Activated T-cell treated with anti-CD3 and anti-CD28 coated beads, Interleukin-2, amount 50 U/mL, for 24 hours (primary cell): ENCODE measurements at regions not wholly inside any gene's neighbourhood (a gene's known extent, or its start where the extent isn't known, plus 50 kb on each side); places are given as distances from the start of the nearest gene placed in this dataset.
A peak's percentile ranks its signal among the peaks of the same experiment; 100 is the strongest.
"Not testable (repeated sequence)": the region's sequence is repeated elsewhere in the genome, so short reads cannot be mapped to it uniquely, and the experiment has no call there.

Source experiments
- DNase-seq: peaks from one replicate; pipeline ENCODE4 v3.0.0-alpha.2; 2020
- H3K27ac Mint-ChIP-seq: 2 replicates; pipeline ENCODE4 v1.8.0; 2020; ENCODE audit warnings: mild to moderate bottlenecking, mixed read lengths
- H3K27me3 Mint-ChIP-seq: 2 replicates; pipeline ENCODE4 v1.8.0; 2020; ENCODE audit warnings: mixed read lengths
- H3K36me3 Mint-ChIP-seq: 2 replicates; pipeline ENCODE4 v1.8.0; 2020; ENCODE audit warnings: low read depth, mixed read lengths
- H3K4me1 Mint-ChIP-seq: 2 replicates; pipeline ENCODE4 v1.8.0; 2020; ENCODE audit warnings: low read depth, mixed read lengths
- H3K4me3 Mint-ChIP-seq: 2 replicates; pipeline ENCODE4 v1.8.0; 2020; ENCODE audit warnings: mild to moderate bottlenecking, moderate library complexity, mixed read lengths
- H3K9me3 Mint-ChIP-seq: 2 replicates; pipeline ENCODE4 v1.8.0; 2020; ENCODE audit warnings: mixed read lengths

DNA sequence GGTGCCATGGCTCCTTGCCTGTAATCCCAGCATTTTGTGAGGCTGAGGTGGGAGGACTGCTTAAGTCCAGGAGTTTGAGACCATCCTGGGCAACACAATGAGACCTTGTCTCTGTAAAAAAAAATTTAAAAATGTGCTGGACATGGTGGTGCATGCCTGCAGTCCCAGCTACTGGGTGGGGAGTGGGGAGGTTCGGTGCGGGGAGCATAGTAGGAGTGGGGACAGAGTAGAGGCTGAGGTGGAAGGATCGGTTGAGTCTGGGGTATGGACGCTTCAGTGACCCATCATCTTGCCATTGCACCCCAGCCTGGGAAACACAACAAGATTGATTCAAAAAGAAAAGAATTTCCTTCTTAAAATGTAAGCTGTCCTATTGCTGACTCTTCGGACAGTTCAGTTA, 1490.0 kb upstream of the GBE1 start:
- H3K4me1 Mint-ChIP-seq, result no peaks in the 10 kb centered on the region
- no peak for DNase-seq
- H3K27me3 Mint-ChIP-seq, result no peaks in the 10 kb centered on the region
- peaks cover 14% of the 10 kb centered on the region for H3K9me3 Mint-ChIP-seq
- H3K4me3 Mint-ChIP-seq, result no peak overlapping the region
- no peak overlapping the region for H3K27ac Mint-ChIP-seq
- no peaks in the 10 kb centered on the region for H3K36me3 Mint-ChIP-seq

DNA sequence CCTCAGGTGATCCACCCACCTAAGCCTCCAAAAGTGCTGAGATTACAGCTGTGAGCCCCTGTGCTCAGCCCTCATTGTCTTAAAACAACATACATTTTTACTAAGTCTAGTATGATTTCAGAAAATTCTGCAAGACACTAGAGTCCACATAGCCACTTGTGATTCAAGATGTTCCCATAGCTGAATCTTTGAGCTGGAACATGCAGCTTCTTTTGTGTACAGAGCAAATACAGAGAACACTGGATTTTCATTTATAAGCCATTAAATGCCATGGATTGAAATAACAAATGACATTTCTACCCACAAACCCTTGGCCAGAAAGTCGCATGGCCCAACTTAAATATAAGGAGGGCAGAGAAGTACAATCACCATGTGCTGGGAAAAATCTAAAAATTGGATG, 1489.2 kb upstream of the GBE1 start:
- DNase-seq, result no peak
- H3K4me3 Mint-ChIP-seq, result no peak overlapping the region
- H3K27me3 Mint-ChIP-seq, result no peaks in the 10 kb centered on the region
- H3K36me3 Mint-ChIP-seq, result no peaks in the 10 kb centered on the region
- no peaks in the 10 kb centered on the region for H3K4me1 Mint-ChIP-seq
- H3K27ac Mint-ChIP-seq, result no peak overlapping the region
- peaks cover 13% of the 10 kb centered on the region for H3K9me3 Mint-ChIP-seq

DNA sequence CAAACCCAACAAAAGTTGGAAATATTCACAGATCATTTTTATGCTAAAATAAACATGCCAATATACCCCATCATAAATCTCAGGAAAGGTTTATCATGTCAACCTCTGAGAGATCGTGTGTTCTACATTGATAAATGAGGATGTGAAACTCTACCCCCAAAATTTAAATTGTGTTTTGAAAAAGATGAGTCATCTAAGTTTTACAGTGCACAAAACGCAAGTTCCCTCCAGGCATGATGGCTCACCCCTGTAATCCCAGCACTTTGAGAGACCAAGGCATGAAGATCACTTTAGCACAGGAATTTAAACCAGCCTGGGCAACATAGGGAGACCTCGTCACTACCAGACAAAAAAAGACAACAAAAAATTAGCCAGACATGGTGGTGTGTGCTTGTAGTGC, 1487.0 kb upstream of the GBE1 start:
- no peak for DNase-seq
- Mint-ChIP-seq H3K27me3 (no peaks in the 10 kb centered on the region), H3K27ac (no peak overlapping the region), H3K36me3 (no peaks in the 10 kb centered on the region), H3K9me3 (peaks cover 20% of the 10 kb centered on the region), H3K4me3 (no peak overlapping the region), H3K4me1 (no peaks in the 10 kb centered on the region)

DNA sequence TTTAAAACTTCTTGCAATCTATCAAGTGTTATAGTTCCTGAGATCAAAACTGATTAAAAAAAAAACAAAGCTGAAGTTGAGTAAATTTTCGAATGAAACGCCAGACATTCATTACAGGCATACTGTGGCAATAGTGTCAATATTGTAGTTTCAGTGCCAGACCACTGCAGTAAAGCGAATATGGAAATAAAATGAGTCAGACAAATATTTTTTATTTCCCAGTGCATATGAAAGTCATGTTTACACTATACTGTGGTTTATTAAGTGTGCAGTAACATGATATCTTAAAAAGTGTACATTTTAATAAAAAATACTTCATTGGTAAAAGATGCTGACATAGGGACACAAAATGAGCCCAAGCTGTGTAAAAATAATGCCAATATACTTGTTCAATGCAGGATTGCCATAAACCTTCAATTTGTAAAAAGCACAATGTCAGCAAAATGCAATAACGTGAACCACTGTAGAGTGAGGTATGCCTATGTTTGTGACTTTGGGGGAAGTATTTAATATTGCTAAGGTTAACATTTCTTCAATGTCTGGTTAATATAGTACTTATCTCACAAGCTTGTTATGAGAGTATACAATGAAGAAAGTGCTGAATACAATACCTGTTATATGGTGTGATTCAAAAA, 1473.9 kb upstream of the GBE1 start:
- H3K4me1 Mint-ChIP-seq, result no peaks in the 10 kb centered on the region
- H3K36me3 Mint-ChIP-seq, result no peaks in the 10 kb centered on the region
- no peaks in the 10 kb centered on the region for H3K27me3 Mint-ChIP-seq
- no peak for DNase-seq
- H3K4me3 Mint-ChIP-seq, result no peak overlapping the region
- H3K9me3 Mint-ChIP-seq, result peaks cover 3% of the 10 kb centered on the region
- H3K27ac Mint-ChIP-seq, result no peak overlapping the region

DNA sequence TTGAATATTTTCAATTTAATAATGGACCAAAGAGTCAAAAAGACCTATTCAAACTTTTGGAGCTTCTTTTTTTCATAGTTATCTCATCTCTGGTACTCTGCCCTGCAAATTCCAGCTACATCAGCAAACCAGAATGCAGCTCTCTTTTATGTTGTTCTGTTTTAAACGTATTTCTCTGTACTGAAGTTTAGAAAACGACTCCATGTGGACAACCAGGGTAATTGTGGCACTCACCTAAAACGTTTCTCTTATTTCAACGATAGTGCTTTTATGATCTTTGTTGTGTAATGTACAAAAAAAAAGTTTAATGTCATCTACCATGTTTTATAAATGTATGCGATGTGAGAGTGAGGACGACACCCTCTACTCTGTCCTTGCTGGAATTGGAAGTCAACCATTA, 1472.3 kb upstream of the GBE1 start:
- Mint-ChIP-seq H3K4me3 (no peak overlapping the region), H3K27me3 (no peaks in the 10 kb centered on the region), H3K9me3 (peaks cover 3% of the 10 kb centered on the region), H3K27ac (no peak overlapping the region), H3K4me1 (no peaks in the 10 kb centered on the region), H3K36me3 (no peaks in the 10 kb centered on the region)
- no peak for DNase-seq

DNA sequence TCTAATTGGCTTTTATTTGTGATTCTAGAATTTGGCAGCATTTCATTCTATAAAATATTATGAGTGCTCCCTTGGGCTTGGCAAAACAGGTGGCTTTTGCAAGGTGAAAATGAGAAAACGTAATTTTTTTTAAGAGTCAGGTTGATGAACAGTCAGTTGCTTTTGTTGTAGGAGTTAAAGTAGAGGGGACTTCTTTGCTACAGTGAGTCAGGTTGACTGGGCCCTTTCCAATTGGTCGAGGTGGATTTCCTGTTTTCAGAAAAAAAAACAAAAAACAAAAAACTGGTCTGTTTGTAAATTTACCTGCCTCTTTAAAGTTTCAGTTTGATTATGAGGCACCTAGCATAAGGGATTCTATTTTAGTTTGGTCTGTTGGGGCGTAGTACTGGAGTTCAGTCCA, 1469.4 kb upstream of the GBE1 start:
- no peak for DNase-seq
- no peaks in the 10 kb centered on the region for H3K36me3 Mint-ChIP-seq
- H3K27ac Mint-ChIP-seq, result no peak overlapping the region
- H3K27me3 Mint-ChIP-seq, result no peaks in the 10 kb centered on the region
- H3K4me1 Mint-ChIP-seq, result no peaks in the 10 kb centered on the region
- peaks cover under 1% of the 10 kb centered on the region for H3K9me3 Mint-ChIP-seq
- H3K4me3 Mint-ChIP-seq, result no peak overlapping the region

DNA sequence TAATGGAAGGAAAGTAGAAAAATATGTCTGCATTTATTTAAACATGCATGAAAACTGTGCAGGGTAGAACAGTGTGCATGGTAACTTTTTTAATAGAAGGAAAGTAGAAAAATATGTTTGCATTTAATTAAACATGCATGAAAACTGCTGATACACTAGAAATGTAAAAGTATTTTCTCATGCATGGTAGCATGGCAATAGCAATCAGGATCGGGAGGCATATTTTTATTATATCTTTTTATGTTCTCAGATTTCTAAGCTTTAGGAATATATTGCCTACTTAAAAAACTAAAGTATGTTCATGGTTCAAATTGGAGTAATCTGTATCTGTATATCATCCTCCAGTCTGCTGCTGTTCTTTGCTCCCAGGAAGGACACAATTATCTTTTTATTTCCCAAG, 1468.9 kb upstream of the GBE1 start:
- no peaks in the 10 kb centered on the region for H3K36me3 Mint-ChIP-seq
- H3K27me3 Mint-ChIP-seq, result no peaks in the 10 kb centered on the region
- no peak for DNase-seq
- no peak overlapping the region for H3K4me3 Mint-ChIP-seq
- H3K4me1 Mint-ChIP-seq, result no peaks in the 10 kb centered on the region
- no peaks in the 10 kb centered on the region for H3K9me3 Mint-ChIP-seq
- H3K27ac Mint-ChIP-seq, result no peak overlapping the region

DNA sequence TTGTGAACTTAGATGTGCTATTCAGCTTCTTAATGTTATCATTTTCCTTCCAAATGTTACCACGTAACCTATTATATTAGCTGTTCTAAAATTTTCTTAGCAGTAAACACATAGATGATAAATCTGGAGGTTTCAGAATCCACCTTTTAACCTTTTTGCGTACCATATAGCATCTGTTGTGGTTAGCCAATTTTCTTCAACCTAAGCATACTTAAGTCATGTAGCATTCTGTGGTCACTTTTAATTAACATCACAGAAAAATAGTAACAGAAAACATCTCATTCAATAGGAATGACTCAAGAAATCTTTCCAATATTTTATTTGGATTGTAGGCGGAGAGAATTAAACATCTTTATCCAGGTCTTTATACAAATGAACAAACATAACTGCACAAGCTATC, 1465.3 kb upstream of the GBE1 start:
- Mint-ChIP-seq H3K36me3 (no peaks in the 10 kb centered on the region), H3K27me3 (no peaks in the 10 kb centered on the region), H3K9me3 (no peaks in the 10 kb centered on the region), H3K4me1 (no peaks in the 10 kb centered on the region), H3K27ac (no peak overlapping the region), H3K4me3 (no peak overlapping the region)
- no peak for DNase-seq

DNA sequence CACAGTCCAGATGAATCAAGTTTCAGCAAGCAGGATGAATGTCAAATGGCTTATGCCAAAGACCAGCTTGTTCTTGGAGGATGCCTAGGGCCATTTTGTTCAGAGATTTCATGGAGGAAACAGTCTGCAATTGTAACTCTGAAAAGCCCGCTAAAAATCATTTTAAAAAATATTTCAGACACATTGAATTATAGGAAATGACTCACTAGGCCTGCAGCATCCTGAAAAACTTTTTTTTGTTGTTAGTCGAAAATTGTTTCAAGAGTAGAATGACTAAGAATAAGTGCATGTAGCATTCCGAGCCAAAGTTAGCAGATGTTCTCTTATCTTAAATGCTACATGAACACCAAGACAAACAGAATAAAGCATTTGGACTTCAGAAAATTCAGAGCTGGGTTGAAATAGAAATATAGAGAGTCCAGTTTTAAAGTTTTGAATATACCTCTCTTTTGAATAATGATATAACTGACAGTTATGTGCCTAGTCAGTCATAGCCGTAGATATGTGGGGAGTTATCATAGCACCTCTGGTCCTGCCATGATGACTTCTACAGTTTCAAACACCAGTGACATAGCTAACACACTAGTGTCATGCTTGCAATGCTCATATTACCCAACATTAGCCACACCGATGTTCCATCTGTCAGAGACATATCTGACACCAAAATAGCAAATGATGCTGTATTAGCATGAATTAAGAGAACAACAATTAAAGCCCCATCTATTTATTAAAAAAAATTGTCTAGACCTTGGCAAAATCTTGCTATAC, 1462.8 kb upstream of the GBE1 start:
- no peak for DNase-seq
- H3K4me3 Mint-ChIP-seq, result no peak overlapping the region
- H3K4me1 Mint-ChIP-seq, result no peaks in the 10 kb centered on the region
- H3K27ac Mint-ChIP-seq, result no peak overlapping the region
- no peaks in the 10 kb centered on the region for H3K36me3 Mint-ChIP-seq
- H3K9me3 Mint-ChIP-seq, result no peaks in the 10 kb centered on the region
- no peaks in the 10 kb centered on the region for H3K27me3 Mint-ChIP-seq

DNA sequence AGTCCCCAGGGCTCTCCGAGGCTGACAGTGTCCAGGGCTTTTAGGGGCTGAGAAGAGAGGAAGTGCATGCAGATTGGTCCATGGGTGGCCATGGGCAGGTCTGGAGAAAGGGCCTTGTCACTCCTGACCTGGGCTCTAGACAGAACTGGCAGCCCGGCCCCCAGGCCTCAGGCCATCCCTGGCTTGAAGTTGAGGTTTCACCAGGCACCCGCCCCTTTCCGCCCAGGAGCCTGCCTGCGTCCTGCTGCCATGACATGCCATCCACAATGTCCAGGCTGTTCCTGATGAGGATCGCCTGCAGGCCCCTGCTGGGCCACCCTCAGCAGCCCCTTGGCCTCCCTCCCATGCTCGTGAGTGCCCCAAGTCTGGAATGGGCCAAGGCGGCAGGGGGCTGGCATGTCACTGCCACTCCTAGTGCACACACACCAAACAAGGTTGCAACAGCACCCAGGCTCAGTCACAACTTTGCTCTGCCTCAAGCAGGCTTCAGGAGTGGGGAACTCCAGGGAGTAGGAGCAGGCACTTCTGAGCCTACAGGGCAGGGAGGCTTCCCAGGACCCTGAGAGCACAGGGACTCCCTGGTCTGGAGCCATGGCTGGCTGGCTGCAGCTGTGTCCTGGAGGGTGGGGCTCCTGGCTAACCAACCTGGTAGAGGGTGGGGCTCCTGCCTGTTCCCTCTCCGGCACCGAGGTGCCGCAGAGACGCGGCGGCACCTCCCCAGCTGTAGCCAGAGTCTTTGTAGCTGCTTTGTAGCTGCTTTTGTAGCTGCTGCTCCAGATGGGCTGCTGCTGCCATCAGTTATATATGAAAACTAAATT, 1457.1 kb upstream of the GBE1 start:
- Mint-ChIP-seq H3K27me3 (no peaks in the 10 kb centered on the region), H3K4me3 (no peak overlapping the region), H3K27ac (no peak overlapping the region), H3K9me3 (peaks cover 14% of the 10 kb centered on the region), H3K36me3 (no peaks in the 10 kb centered on the region), H3K4me1 (no peaks in the 10 kb centered on the region)
- DNase-seq, result no peak

DNA sequence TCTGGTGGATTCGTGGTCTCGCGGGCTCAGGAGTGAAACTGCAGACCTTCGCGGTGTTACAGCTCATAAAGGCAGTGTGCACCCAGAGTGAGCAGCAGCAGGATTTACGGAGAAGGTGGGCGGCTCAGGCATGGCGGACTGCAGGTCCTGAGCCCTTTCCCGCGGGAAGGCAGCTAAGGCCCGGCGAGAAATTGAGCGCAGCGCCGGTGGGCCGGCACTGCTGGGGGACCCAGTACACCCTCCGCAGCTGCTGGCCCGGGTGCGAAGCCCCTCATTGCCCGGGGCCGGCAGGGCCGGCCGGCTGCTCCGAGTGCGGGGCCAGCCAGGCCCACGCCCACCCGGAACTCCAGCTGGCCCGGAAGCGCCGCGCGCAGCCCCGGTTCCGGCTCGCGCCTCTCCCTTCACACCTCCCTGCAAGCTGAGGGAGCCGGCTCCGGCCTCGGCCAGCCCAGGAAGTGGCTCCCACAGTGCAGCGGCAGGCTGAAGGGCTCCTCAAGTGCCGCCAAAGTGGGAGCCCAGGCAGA, 1456.2 kb upstream of the GBE1 start:
- not testable (repeated sequence) for H3K4me3 Mint-ChIP-seq, H3K36me3 Mint-ChIP-seq, H3K27ac Mint-ChIP-seq, H3K4me1 Mint-ChIP-seq, H3K27me3 Mint-ChIP-seq
- peaks cover 14% of the 10 kb centered on the region for H3K9me3 Mint-ChIP-seq
- DNase-seq, result peak; percentile 19

DNA sequence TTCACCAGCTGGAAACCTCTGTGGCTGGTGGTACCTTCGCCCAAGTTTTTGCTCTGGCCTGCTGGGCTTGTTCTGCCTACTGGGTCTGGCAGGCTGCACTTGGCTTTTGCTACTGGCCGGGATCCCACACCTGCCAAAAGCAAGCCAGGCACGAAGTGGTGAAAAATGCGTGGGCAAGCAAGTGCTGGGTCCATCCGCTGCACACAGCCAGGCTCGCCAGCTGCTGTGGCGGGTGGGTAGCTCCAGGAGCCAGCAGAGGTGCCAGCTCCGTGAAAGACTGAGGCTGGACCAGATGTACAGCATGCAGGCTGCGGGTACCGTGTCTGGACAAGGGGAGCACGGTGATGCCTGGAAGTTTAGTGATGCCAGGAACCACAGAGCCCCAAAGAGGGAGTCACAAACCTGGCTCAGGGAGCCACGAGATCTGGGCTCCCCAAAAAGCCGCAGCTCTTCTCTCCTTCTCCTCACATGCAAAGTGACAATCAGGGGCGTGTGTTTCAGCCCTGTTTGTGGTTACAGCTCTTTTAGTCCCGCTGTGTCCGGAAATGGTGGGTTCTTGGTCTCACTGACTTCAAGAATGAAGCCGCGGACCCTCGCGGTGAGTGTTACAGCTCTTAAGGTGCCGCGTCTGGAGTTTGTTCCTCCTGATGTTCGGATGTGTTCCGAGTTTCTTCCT, 1455.6 kb upstream of the GBE1 start:
- peaks cover 14% of the 10 kb centered on the region for H3K9me3 Mint-ChIP-seq
- H3K27me3 Mint-ChIP-seq, result no peaks in the 10 kb centered on the region
- DNase-seq, result no peak
- H3K4me1 Mint-ChIP-seq, result no peaks in the 10 kb centered on the region
- H3K4me3 Mint-ChIP-seq, result no peak overlapping the region
- H3K27ac Mint-ChIP-seq, result no peak overlapping the region
- no peaks in the 10 kb centered on the region for H3K36me3 Mint-ChIP-seq

DNA sequence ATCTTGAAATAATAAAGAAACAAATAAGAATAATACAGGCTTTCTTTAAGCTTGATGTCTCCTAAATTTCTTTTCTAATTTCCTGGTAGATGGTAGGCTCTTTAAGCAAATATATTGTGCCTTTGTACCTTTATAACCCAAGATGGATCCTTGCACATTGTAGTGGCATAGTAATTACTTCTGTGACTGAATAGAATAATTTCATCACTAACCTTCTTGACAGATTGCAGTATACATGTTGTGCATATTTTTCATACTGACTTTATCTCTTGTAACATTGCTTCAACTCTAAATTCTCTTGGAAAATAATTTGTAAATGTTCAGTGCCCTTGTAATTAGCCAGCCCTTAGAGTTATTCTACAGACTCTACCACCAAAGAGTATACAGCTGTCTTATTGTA, 1433.8 kb upstream of the GBE1 start:
- no peak overlapping the region for H3K4me3 Mint-ChIP-seq

DNA sequence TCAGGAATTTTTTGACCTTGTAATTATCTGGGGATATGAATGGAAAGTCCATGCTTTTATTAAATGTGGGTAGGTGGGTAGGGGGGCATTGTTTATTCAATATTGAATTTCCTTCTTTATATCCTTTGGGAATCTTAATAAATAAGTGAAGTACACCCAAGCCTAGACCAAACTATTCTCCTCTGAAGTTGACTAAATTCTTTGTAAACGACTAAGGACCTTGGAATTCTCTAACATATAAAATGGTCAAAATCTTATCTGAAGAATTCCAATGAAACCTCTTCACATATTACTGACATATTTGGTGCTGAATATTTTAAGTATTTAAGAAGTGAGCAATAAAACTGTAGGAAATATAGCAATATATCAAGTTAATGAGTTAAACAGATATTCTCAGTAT, 1432.1 kb upstream of the GBE1 start:
- no peak overlapping the region for H3K4me3 Mint-ChIP-seq
- peaks cover 25% of the 10 kb centered on the region for H3K9me3 Mint-ChIP-seq
- no peak overlapping the region for H3K27ac Mint-ChIP-seq
- no peaks in the 10 kb centered on the region for H3K4me1 Mint-ChIP-seq
- no peaks in the 10 kb centered on the region for H3K27me3 Mint-ChIP-seq
- no peaks in the 10 kb centered on the region for H3K36me3 Mint-ChIP-seq
- DNase-seq, result no peak

More for the DNA sequence above, 1433.8 kb upstream of the GBE1 start:
- no peaks in the 10 kb centered on the region for H3K4me1 Mint-ChIP-seq
- no peaks in the 10 kb centered on the region for H3K27me3 Mint-ChIP-seq
- H3K9me3 Mint-ChIP-seq, result peaks cover 25% of the 10 kb centered on the region
- H3K36me3 Mint-ChIP-seq, result no peaks in the 10 kb centered on the region
- DNase-seq, result no peak
- no peak overlapping the region for H3K27ac Mint-ChIP-seq
